CD1c-positive myeloid dendritic cell (primary cell): ENCODE measurements at regions not wholly inside any gene's neighbourhood (a gene's known extent, or its start where the extent isn't known, plus 50 kb on each side); places are given as distances from the start of the nearest gene placed in this dataset.
"Not testable (repeated sequence)": the region's sequence is repeated elsewhere in the genome, so short reads cannot be mapped to it uniquely, and the experiment has no call there.

Experiments used
- DNase-seq: peaks from one replicate; pipeline ENCODE4 v3.0.0-alpha.2; 2016; ENCODE audit errors: extremely low spot score

DNA sequence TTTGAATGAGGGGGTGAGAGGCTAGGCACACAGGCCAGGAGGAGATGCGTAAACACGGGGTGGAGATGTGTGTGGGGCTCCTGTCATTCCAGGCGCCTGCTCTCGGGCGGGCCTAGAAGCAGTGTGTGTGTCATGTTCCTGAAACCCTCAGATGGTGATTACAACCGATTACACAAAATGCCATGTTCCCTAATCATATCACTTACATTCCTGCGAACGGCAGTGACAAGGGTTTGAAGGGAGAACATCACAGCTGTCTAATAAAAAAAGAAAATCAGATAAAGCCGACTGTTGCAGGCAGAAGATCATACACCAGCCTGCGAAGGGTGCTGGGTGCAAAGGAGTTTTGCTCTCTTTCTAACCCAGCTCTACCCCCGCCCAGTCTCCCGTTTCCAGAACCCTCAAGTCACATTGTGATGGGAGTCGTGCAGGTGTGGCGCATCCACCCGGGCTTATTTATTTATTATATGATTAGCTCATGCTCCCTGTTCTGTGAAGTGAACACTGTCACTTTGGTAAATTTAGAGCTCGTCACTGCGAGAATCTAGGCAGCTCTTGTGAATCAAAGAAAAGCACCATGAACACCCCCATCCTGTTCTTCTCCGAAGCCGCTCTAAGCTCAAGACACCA lies 140.3 kb downstream of the NR2F2 start:
- DNase-seq = no peak

- DNase-seq = no peak
Observed at GRCh38 chr15:96472681-96473080, 142.2 kb downstream of the NR2F2 start.

DNA sequence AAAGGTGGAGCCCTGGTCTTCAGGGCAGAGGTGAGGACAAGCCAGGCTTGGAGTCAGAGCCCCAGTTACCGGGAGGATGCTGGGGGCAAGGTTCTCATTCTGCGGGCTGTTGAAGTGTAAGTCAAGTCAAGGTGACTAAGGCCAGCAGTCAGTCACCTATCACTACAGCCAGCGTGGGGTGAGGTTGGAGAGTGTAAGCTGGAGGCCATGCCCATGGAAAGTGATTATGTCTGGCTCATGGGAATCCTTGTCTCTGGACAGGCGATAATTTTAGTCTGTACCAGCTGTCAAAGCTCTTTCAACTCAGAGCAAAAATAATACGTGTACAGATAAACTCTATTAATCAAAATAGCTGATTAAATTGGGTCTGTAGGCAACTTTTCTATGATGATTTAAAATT lies 143.1 kb downstream of the NR2F2 start:
- no peak for DNase-seq

DNA sequence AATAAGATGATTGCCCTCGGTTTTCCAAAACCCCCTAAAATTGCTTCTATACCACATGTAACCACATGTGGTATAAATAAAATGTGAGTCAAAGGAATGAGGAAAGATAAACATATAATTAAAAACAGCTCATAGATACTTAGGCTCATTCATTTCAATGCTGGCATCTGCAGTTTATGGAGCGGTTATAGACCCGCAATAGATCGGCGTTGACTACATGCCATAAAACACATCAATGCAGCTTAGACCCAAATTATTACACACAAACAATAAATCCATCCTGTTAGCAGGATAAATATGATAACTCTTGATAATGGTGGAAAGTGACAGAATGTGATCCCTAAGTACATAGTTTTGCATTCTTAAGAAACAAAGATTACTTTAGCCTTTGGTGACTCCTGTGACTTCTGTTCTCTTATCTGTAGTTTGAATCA lies 143.7 kb downstream of the NR2F2 start:
- no peak for DNase-seq

DNA sequence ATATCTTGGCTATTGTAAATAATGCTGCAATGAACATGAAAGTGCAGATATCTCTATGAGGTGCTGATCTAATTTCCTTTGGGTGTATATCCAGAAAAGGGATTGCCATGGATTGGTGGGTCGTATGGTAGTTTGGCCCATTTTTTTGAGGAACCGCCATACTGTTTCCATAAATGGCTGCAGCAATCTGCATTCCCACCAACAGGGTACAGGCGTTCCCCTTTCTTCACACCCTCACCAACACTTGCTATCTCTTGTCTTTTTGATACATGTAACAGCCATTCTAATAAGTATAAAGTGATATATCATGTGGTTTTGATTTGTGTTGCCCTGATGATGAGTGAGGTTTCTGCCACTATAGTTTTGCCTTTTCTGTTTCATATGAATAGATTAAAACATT lies 146.7 kb downstream of the NR2F2 start:
- no peak for DNase-seq

- DNase-seq = not testable (repeated sequence)
Observed at GRCh38 chr15:96484412-96484811, 153.9 kb downstream of the NR2F2 start.

- DNase-seq = no peak
Observed at GRCh38 chr15:96484830-96485229, 154.3 kb downstream of the NR2F2 start.

DNA sequence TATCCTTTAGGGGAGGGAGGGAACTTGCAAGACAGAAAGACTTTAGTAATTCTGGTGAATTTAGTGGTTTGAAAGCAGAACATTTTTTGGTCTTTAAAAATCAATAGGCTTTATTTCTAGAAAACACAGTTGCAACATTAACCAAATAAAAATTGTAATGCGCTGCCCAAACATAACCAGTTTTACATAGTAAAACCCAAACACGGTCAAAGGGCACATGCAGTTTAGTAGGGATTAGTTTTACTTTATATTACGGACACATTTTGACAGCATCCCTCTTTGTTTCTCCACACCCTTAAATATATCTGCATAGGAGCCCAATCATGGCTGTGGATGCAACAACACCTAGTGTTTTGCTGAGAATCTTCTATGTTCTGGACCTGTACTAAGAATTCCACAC lies 156.7 kb downstream of the NR2F2 start:
- no peak for DNase-seq

- not testable (repeated sequence) for DNase-seq
Observed at GRCh38 chr15:96491066-96491699, 160.7 kb downstream of the NR2F2 start.

DNA sequence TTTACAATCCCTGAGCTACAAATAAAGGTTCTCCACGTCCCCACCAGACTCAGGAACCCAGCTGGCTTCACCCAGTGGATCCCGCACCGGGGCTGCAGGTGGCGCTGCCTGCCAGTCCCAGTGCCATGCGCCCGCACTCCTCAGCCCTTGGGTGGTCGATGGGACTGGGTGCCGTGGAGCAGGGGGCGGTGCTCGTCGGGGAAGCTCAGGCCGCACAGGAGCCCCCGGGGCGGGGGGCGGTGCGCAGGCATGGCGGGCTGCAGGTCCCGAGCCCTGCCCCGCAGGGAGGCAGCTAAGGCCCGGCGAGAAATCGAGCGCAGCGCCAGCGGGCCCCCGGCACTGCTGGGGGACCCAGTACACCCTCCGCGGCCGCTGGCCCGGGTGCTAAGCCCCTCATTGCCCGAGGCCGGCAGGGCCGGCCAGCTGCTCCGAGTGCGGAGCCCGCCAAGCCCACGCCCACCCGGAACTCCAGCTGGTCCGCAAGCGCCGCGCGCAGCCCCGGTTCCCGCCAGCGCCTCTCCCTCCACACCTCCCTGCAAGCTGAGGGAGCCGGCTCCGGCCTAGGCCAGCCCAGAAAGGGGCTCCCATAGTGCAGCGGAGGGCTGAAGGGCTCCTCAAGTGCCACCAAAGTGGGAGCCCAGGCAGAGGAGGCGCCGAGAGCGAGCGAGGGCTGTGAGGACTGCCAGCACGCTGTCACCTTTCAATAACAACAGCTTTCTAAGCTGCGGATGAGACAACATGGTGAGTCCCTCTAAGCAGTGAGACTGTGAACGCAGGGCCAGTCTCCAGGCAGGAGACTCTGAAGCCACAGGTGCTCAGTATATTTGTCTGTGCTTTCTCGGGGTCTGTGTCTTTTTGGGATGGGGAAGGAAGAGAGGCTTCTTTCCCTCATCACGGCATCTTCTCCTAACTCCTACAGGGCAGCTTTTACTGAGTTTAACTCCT lies 161.5 kb downstream of the NR2F2 start:
- not testable (repeated sequence) for DNase-seq

GRCh38 chr15:96494505-96494904 lies 164.0 kb downstream of the NR2F2 start:
- DNase-seq = no peak

DNA sequence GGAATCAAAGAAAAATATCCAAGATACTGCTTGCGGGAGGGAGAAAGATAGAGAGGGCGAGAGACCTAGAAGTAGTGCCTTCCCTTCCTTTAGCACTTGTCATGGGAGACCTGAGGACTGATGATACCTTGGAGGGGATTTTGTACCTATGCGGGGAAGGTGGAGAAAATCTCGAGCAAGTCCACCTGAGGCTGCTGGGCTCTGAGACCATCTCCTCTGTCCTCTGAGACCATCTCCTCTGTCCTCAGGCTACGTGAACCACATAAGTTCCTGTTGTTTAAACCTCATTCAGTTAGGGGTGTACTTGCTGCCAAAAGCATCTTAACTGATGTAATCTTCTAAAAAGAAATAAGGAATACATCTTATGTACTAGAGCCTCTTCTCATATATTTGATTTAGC lies 164.9 kb downstream of the NR2F2 start:
- DNase-seq = no peak

DNA sequence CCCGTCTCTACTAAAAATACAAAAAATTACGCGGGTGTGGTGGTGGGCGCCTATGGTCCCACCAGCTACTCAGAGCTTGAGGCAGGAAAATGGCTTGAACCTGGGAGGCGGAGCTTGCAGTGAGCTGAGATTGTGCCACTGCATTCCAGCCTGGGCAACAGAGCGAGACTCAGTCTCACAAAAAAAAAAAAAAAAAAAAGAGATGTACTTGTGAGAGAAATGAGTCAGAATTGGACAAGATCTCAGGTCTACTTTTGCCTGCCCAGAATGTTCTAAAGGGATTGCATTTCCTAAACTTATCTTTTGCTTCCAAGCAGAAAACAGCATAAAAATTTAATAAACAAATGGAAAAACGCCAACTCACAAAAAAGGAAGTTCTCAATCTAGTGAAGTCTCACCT lies 167.5 kb downstream of the NR2F2 start:
- DNase-seq = no peak

DNA sequence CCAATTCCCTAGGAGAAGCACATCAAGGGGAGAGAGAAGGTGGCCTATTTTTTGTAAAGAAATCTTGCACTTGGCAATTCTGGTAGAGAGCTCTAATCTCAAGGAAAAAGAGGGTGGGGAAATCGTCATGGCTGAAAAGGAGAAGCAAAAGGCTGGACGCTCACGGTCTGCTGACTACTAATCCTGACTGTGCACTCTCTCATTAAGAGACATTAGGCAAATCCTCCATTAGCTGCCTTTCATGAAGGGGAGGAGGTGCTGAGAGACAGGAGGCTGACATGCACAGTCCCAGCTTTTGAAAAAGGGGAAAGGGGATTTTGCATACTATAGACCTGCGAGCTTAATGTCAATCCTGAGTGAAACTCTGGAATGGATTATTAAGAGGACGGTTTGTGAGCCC lies 170.0 kb downstream of the NR2F2 start:
- DNase-seq = no peak

DNA sequence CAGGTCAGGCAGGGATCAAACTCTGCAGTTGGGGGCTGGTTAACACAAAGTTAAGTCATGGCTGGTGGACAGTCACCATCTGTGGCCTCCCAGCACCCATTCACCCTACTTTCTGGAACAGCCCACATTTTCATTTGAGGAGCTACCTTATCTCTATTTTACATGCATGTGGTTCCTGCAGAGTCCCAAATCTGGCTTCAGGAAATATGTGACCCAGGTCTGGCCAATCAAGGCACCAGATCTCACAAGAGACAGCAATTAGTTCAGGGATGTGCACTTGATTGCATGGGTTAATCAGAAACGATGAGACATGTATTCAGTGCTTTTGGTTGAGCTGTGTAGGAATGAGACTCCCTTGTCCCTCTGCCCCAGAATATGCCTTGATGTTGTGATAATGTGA lies 170.9 kb downstream of the NR2F2 start:
- no peak for DNase-seq

DNA sequence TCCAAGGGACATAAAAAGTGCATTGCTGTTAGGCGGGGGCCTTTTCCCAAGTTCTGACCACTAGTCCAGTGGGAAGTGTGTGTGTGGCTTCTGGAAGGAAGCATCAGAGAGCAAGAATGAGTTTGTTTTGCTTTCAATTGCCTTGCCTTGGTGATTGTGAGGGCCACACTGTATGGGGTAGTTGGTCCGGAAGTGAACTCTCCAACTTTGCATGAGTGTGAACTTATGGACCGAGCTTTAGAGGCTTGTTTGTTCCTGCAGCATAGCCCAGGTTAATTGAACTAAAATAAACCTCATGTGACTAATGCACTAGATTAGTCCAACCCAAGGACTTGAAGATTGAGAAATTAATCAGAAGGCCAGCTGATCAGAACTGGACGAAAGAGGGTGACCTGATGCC lies 171.7 kb downstream of the NR2F2 start:
- no peak for DNase-seq

- peak; percentile 5 for DNase-seq
Observed at GRCh38 chr15:96503276-96503675, 172.8 kb downstream of the NR2F2 start.

GRCh38 chr15:96504371-96504770 lies 173.9 kb downstream of the NR2F2 start:
- no peak for DNase-seq

GRCh38 chr15:96505014-96505413 lies 174.5 kb downstream of the NR2F2 start:
- DNase-seq = no peak

DNA sequence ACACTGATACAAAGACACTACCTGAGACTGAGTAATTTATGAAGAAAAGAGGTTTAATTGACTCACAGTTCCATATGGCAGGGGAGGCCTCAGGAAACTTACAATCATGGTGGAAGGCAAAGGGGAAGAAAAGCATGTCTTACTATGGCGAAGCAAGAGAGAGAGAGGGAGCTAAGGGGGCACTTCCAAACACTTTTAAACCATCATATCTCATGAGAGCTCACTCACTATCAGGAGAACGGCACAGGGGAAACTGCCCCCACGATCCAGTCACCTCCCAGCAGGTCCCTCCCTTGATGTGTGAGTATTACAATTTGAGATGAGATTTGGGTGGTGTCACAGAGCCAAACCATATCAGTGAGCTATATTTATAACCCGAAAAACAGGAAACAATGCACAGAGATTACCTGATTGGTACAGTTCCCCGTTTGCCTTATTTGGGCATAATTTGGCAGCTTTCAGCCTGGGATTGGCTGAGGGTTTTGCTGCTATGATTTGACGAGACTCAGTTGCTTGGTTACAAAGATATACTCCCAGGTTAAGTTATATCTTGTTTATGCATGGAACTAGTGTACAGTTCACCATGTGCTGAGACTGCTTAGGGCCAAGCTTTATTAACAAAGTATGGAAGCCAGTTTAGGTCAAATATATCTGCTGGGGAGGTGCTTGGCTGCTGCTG lies 184.2 kb downstream of the NR2F2 start:
- DNase-seq = no peak

DNA sequence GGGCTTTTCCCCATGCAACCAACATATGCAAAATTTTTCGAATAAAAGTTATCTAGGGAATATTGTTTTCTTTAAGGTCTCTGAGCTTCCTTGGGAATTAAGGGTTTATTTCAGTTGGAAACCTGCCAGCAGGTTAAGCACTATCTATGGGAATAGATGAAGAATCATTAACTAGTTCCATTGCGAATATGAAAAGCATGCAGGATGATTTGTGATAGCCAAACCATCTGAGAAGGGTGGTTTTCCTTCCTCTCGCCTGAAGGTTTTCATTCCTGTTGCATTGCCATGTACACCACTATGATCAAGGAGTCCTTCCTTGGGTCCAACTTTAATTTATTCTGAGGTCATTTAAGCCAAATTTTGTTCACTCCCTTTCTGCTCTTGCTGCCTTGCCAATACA lies 184.9 kb downstream of the NR2F2 start:
- DNase-seq = no peak

GRCh38 chr15:96521386-96521785 lies 190.9 kb downstream of the NR2F2 start:
- DNase-seq = no peak
